Memory B cell (primary cell): ENCODE measurements at regions not wholly inside any gene's neighbourhood (a gene's known extent, or its start where the extent isn't known, plus 50 kb on each side); places are given as distances from the start of the nearest gene placed in this dataset.
"Not testable (repeated sequence)": the region's sequence is repeated elsewhere in the genome, so short reads cannot be mapped to it uniquely, and the experiment has no call there.

Source experiments
- ATAC-seq: fragments of 150-1000 bp; cut with Tn5 transposase; 2 replicates; pipeline ENCODE4 v1.10.0; 2021; ENCODE audit warnings: low read depth, mild to moderate bottlenecking, moderate library complexity
- DNase-seq, 2 donors: peaks; one replicate each; pipeline ENCODE4 v3.0.0; 2022; ENCODE audit warnings: low spot score in 2 of 2
- H3K27ac Mint-ChIP-seq: one replicate; pipeline ENCODE4 v1.8.0; 2022; ENCODE audit warnings: mild to moderate bottlenecking, moderate library complexity, mixed read lengths
- H3K27me3 Mint-ChIP-seq: one replicate; pipeline ENCODE4 v1.8.0; 2022; ENCODE audit warnings: mixed read lengths
- H3K36me3 Mint-ChIP-seq: one replicate; pipeline ENCODE4 v1.8.0; 2022; ENCODE audit warnings: mild to moderate bottlenecking, mixed read lengths
- H3K4me1 Mint-ChIP-seq: one replicate; pipeline ENCODE4 v1.8.0; 2022; ENCODE audit warnings: mixed read lengths
- H3K4me3 Mint-ChIP-seq: one replicate; pipeline ENCODE4 v1.8.0; 2022; ENCODE audit warnings: mild to moderate bottlenecking, moderate library complexity, mixed read lengths
- H3K9me3 Mint-ChIP-seq: one replicate; pipeline ENCODE4 v1.8.0; 2022; ENCODE audit warnings: mixed read lengths

GRCh38 chr3:127446756-127447155, 143.8 kb downstream of the TPRA1 start:
- ATAC-seq: no peak
- peaks cover 1% of the 10 kb centered on the region for H3K4me1 Mint-ChIP-seq
- no peak for DNase-seq
- H3K27me3 Mint-ChIP-seq: peaks cover 16% of the 10 kb centered on the region
- H3K36me3 Mint-ChIP-seq: no peaks in the 10 kb centered on the region
- no peak overlapping the region for H3K4me3 Mint-ChIP-seq
- no peaks in the 10 kb centered on the region for H3K9me3 Mint-ChIP-seq
- H3K27ac Mint-ChIP-seq: no peak overlapping the region

DNA sequence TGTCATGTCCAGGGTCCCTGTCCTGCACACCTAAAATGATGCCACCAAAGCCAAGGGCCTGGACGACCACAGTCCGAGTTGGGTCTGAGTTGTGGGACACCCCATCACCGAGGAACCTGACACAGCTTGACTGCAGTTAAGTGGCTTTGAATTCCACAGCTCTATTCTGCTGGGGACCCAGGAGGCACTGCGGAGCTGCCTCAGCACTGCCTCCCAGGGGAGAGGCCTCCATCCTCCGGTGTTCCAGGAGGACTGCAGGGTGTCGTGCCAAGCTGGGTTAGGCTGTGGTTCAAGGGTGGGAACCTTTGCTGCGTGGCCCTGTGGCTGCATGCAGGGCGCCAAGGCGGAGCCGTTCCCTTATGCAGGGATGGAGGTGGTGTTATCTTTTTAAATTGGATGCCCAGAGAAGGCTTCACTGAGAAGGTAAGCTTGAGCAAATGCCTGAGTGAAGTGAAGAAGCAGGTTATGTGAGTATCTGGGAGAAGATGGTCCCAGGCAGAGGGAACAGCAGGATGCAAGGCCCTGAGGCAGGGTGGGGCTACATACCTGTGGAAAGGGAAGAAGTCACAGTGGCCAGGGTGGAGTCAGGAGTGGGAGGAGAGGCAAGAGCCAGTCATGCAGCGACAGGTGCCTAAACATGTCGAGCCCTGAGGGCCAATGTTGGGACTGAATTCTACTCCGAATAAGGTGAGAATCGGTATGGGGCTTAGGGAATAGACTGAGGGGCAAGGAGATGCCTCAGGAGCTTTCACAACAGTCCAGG, 144.8 kb downstream of the TPRA1 start:
- Mint-ChIP-seq H3K27ac (no peak overlapping the region), H3K36me3 (no peaks in the 10 kb centered on the region), H3K27me3 (peaks cover 16% of the 10 kb centered on the region), H3K4me1 (no peaks in the 10 kb centered on the region), H3K9me3 (no peaks in the 10 kb centered on the region), H3K4me3 (no peak overlapping the region)
- no peak for ATAC-seq
- no peak for DNase-seq

GRCh38 chr3:127444761-127445160, 145.8 kb downstream of the TPRA1 start:
- Mint-ChIP-seq H3K4me3 (no peak overlapping the region), H3K27ac (no peak overlapping the region), H3K4me1 (no peaks in the 10 kb centered on the region), H3K27me3 (peaks cover 12% of the 10 kb centered on the region), H3K36me3 (no peaks in the 10 kb centered on the region), H3K9me3 (no peaks in the 10 kb centered on the region)
- no peak for ATAC-seq
- no peak for DNase-seq

GRCh38 chr3:127443581-127444375, 146.8 kb downstream of the TPRA1 start:
- Mint-ChIP-seq H3K27me3 (peaks cover 11% of the 10 kb centered on the region), H3K36me3 (no peaks in the 10 kb centered on the region), H3K27ac (no peak overlapping the region), H3K9me3 (no peaks in the 10 kb centered on the region), H3K4me1 (no peaks in the 10 kb centered on the region), H3K4me3 (no peak overlapping the region)
- ATAC-seq (no peak), DNase-seq (no peak)

DNA sequence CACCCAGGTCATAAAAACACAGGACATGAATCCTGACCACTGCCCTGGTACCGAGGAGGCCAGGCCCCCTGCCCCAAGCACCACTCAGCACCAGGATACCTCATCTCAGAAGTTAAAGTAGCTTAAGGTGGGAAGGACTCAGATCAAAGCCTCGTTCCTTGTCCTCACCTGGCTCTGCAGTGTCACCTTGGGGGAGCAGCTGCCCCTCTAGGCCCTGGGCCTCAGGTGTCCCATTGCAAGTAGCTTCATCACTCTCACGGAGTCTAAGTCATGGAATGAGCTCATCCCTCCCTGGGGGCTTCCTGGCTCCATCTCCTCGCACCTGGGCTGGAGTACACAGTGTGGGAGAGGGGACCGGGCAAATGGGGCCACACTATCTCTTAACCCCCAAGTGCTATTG, 148.0 kb downstream of the TPRA1 start:
- Mint-ChIP-seq H3K4me1 (no peaks in the 10 kb centered on the region), H3K36me3 (no peaks in the 10 kb centered on the region), H3K4me3 (no peak overlapping the region), H3K27me3 (peaks cover 5% of the 10 kb centered on the region), H3K9me3 (no peaks in the 10 kb centered on the region), H3K27ac (no peak overlapping the region)
- ATAC-seq (no peak), DNase-seq (no peak)

GRCh38 chr3:127441764-127442163, 148.8 kb downstream of the TPRA1 start:
- Mint-ChIP-seq H3K27ac (no peak overlapping the region), H3K4me3 (no peak overlapping the region), H3K9me3 (no peaks in the 10 kb centered on the region), H3K27me3 (peaks cover 7% of the 10 kb centered on the region), H3K4me1 (no peaks in the 10 kb centered on the region), H3K36me3 (no peaks in the 10 kb centered on the region)
- DNase-seq (no peak), ATAC-seq (no peak)

- no peak overlapping the region for H3K27ac Mint-ChIP-seq
- H3K9me3 Mint-ChIP-seq: no peaks in the 10 kb centered on the region
- peaks cover 7% of the 10 kb centered on the region for H3K27me3 Mint-ChIP-seq
- H3K4me1 Mint-ChIP-seq: no peaks in the 10 kb centered on the region
- no peaks in the 10 kb centered on the region for H3K36me3 Mint-ChIP-seq
- DNase-seq (no peak), ATAC-seq (no peak)
- no peak overlapping the region for H3K4me3 Mint-ChIP-seq
These were observed 150.1 kb downstream of the TPRA1 start for GRCh38 chr3:127440384-127440783.

DNA sequence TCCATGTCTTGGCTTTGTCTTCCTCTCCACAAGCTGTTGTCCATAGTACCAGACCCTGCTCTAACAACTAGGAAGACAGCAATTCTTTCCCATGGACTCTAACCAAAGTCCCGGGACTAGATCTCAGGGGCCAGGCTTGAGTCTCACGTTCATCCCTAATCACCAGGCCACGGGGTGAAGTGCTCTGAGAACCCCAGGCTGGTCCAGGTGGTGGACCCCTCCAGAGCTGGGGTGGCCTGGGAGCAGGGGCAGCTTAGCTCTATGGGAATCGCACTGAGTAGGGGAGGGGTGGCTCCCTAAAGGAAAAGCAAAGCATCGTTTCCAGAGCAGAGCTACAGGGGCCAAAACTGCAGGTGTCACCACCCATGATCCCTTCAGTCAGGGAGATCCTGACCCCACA, 150.9 kb downstream of the TPRA1 start:
- Mint-ChIP-seq H3K4me1 (no peaks in the 10 kb centered on the region), H3K9me3 (no peaks in the 10 kb centered on the region), H3K27ac (no peak overlapping the region), H3K36me3 (no peaks in the 10 kb centered on the region), H3K27me3 (peaks cover 4% of the 10 kb centered on the region), H3K4me3 (no peak overlapping the region)
- DNase-seq (no peak), ATAC-seq (no peak)

GRCh38 chr3:127438951-127439350, 151.1 kb upstream of the PRR20G start:
- no peaks in the 10 kb centered on the region for H3K4me1 Mint-ChIP-seq
- peaks cover 4% of the 10 kb centered on the region for H3K27me3 Mint-ChIP-seq
- H3K27ac Mint-ChIP-seq: no peak overlapping the region
- no peak for ATAC-seq
- no peak overlapping the region for H3K4me3 Mint-ChIP-seq
- no peaks in the 10 kb centered on the region for H3K9me3 Mint-ChIP-seq
- no peak for DNase-seq
- H3K36me3 Mint-ChIP-seq: no peaks in the 10 kb centered on the region

GRCh38 chr3:127438371-127438770, 150.5 kb upstream of the PRR20G start:
- ATAC-seq: no peak
- Mint-ChIP-seq H3K36me3 (no peaks in the 10 kb centered on the region), H3K27ac (no peak overlapping the region), H3K9me3 (no peaks in the 10 kb centered on the region), H3K27me3 (peaks cover 4% of the 10 kb centered on the region), H3K4me1 (no peaks in the 10 kb centered on the region), H3K4me3 (no peak overlapping the region)
- DNase-seq: no peak

GRCh38 chr3:127435299-127435698, 147.5 kb upstream of the PRR20G start:
- not testable (repeated sequence) for H3K4me3 Mint-ChIP-seq, DNase-seq, H3K36me3 Mint-ChIP-seq, H3K27ac Mint-ChIP-seq, H3K27me3 Mint-ChIP-seq, H3K9me3 Mint-ChIP-seq, H3K4me1 Mint-ChIP-seq, ATAC-seq

DNA sequence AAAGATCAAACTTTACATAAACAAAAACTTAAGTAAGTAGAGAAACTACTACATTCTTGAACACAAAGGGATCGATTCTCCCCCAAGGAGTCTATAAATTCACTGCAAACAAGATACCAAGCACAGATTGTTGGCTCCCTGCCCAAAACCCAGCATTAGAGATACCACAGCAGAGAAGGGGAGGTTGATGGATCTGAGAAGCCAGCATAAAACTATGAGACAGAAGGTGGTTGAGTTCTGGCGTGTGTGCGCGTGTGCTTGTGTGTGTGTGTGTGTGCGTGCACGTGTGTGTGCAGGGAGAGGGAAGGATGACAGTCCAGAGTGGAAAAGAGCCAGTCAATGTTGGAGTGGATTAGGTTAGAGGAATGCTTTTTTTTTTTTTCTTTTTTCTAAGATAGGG, 143.2 kb upstream of the PRR20G start:
- Mint-ChIP-seq H3K9me3 (no peaks in the 10 kb centered on the region), H3K4me1 (no peaks in the 10 kb centered on the region), H3K4me3 (no peak overlapping the region), H3K36me3 (no peaks in the 10 kb centered on the region), H3K27me3 (peaks cover 14% of the 10 kb centered on the region), H3K27ac (no peak overlapping the region)
- ATAC-seq (no peak), DNase-seq (no peak)

DNA sequence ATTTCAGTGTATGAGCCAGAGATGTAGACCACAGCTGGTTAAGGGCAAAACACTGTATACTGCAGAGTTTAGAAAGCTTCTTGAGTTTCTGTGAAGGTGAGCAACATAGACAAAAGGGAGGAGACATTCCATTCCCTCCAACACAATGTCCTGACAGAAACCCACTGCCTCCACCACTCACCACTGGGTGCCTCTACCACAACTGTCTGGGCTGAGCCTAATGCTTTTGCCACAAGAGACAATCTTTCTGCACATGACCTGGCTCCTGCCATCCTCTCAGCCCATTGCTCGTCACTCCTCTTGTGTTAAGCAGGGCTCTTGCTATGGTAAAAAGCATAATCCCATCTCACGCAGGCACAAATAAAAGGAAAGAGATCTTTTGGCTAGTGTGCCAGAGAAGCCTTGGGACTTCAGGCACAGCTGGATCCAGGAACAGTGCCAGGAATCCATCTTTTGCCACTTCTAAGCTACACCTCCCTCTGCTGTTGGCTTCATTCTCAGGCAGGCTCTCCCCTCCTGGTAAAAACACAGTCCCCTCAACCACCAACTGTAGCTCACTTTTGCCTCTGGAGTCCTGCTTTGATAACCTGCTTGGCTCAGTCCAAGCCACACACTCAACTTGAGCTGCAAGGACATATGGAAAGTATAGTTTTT, 140.6 kb upstream of the PRR20G start:
- Mint-ChIP-seq H3K4me1 (peaks cover 3% of the 10 kb centered on the region), H3K4me3 (no peak overlapping the region), H3K36me3 (no peaks in the 10 kb centered on the region), H3K27ac (no peak overlapping the region), H3K9me3 (no peaks in the 10 kb centered on the region), H3K27me3 (peaks cover 23% of the 10 kb centered on the region)
- no peak for ATAC-seq
- DNase-seq: no peak

GRCh38 chr3:127427666-127428065, 139.8 kb upstream of the PRR20G start:
- Mint-ChIP-seq H3K4me3 (no peak overlapping the region), H3K36me3 (no peaks in the 10 kb centered on the region), H3K4me1 (peaks cover 3% of the 10 kb centered on the region), H3K27ac (no peak overlapping the region), H3K9me3 (no peaks in the 10 kb centered on the region), H3K27me3 (peaks cover 25% of the 10 kb centered on the region)
- DNase-seq (no peak), ATAC-seq (no peak)
